NCI-H345 (cell line): ENCODE measurements at regions not wholly inside any gene's neighbourhood (a gene's known extent, or its start where the extent isn't known, plus 50 kb on each side); places are given as distances from the start of the nearest gene placed in this dataset.

ENCODE experiments used
- DNase-seq: peaks from one replicate; lab custom pipeline; 2025; lab: John Stamatoyannopoulos, UW

DNA sequence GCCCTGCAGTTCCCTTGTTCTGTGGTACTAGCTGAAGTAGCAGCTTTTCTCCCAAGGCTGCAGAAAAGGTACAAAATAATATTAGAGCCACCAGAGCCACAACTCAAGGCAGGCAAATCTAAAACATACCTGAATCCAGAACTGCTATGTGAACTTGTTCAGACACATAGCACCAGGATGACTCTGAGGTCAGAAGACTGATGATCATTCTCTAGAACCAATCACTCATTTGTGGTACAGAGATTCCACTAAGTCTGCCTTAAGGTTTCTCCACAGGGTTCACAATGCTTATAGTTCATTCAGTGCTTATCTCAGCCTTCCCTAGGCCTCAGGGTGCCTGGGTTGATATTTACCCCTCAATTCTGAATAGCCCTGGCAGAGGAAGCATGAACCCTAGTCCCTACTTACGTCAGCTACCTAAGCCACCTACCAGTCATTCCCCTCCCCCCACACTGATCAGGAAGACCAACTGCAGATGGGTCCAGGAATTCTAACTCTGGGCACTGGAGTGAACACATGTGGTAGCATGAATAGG lies 140.9 kb upstream of the MOCS1 start:
- DNase-seq: no peak

DNA sequence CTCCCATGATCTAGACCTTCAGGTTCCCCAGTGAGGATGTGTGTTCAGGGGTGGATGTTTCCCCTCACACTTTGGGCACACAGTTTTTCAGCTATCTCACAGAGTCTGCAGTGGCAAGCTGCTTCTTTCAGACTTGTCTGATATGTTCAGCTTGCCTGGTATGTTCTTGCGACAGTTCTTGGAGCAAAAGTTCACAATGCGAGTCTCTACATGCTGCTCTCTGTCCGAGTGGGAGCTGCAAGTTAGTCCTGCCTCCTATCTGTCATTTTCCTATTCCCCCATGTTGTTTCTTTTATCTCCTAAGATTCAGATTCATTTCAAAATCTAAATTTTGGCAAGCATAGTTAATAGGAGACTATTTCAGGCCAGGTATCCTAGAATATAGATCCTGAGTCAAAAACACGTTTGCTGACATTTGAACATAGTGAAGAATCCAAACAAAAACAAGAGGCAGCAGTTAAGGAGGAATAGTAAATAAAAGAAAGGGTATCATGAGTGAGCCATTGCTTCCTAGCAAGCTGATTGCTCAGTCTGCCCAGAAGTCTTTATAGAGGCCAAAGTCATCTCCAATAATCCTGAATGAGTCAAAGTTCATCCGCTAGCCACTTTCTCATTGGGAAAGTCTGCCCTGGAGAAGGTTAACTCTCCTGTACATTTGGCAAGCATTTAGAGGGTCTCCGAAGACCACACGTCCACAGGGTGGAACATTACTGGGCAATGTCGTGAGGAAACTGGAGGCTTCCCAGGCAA lies 140.2 kb upstream of the MOCS1 start:
- no peak for DNase-seq

DNA sequence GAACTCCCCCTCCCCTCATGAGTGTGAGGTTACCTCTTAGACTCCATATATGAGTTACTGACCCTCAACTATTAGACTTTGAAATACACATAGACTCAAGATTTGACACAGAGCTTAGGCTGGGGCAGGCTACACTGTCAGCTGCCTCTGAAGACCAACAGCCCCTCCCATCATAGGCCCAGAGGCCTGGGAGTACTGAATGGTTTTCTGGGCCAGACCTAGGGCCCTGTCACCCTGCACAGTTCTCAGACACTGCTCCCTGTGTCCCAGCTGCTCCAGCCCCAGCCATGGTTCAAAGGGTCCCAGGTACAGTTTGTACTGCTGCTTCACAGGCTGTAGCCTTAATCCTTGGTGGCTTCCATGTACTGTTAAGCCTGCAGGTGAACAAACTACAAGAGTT lies 132.1 kb upstream of the MOCS1 start:
- DNase-seq: no peak

DNA sequence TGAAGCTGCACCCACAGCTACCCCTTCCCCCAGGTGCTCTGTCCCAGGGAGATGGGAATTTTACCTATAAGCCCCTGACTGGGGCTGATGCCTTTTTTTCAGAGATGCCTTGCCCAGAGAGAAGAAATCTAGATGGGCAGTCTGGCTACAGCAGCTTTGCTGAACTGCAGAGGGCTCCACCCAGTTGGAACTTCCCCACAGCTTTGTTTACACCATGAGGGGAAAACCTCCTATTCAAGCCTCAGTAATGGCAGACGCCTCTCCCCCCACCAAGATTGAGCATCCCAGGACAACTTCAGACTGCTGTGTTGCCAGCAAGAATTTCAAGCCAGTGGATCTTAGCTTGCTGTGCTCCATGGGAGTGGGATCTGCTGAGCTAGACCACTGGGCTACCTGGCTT lies 122.6 kb upstream of the MOCS1 start:
- DNase-seq: no peak

DNA sequence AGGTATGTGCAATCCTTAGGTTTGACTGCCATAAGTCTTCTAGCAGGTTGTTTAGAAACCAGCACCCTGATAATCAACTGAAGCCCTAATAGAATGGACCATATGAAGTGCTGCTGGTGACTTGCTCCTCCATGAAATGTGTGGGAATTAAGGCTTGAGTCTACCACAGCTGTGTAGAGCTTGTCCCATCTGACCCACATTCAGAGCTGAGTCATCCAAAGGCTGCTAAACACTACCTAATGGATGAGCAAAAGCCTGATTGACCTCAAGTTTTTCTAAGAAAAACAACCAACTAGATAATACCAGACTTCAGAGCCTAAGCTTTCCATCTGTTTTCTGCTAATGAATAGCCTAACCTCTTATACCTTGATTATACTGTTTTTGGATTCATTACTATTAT lies 120.3 kb upstream of the MOCS1 start:
- no peak for DNase-seq

DNA sequence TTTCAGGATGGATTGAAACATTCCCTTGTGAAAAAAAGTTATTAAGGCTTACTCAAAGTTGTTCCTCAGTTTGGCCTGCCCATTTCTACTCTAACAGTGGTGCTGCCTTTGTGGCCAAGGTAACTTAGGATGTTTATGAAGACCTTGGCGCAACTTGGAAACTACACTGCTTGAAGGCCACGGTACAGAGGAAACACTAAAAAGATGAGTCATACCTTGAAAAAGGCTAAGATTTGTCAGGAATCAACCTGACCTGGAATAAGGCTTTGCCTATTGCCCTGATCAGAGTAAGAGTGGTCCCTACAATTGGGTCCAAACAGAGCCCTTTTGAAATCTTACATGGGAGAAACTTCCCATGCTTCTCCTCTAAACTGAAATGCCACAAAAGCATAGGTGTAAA lies 119.9 kb upstream of the MOCS1 start:
- no peak for DNase-seq

DNA sequence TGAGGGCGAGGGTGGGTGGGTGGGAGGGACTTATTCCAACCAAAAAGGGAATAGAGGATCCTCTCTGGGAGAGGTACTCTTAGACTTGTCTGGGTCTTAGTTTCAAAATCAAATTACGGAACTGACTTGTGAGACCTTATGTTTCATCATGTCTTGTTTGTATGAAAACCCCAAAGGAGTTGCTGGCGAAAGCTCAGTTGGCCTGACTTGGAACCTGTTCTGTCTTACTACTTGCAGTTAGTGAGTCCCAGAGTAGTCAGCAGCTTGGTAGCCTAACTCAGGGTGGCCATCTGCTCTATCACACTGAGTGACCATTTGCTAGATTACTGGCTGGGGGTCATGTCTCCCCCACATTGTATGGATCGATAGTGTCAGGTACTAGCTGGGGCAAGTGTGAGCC lies 114.9 kb upstream of the MOCS1 start:
- DNase-seq: no peak

DNA sequence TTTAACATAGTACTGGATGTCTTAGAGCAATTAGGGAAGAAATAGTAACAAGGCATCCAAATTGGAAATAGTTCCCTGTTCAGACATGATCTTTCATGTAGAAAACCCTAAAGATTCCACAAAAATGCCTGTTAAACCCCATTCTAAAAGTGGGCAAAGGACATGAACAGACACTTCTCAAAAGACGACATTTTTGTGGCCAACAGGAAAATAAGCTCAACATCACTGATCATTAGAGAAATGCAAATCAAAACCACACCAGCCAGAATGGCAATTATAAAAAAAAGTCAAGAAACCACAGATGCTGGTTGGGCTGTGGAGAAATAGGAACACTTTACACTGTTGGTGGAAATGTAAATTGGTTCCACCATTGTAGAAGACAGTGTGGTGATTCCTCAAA lies 109.9 kb upstream of the MOCS1 start:
- no peak for DNase-seq

DNA sequence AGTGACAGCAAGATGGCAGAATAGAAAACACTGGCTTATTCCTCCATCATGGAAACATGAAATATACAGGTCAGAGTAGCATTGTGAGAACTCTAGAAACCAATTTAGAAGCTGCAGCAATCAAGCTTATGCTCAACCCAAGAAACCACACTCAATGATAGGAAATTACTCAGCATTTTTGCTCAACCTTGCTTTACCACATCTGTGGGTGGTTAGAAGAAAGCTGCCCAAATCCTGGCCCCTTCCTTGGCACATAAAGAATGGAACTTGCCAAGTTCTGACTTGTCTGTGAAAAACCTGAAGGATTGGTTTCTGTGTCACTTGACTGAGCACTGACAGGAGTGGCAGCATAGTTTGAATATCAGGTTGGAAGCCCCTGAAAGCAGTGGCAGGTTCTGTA lies 108.0 kb upstream of the MOCS1 start:
- DNase-seq: no peak

DNA sequence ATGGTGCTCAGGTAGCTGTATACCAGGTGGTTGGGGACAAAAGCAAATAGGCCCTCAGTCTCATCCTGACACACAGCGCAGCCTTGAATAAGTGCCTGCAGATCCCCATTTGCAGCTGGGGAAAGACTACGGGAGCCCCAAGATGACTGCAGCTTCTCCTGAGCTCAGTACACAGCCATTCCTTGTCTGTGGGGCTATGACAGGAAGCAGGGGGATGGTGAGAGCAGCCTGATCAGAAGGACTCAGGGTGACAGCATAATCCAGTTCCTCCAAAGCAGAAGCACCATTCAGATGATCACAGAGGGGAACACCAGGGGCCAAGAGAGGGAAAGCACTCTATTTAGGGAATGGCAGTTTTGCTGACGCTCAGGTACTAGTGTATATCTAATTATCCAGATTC lies 104.8 kb upstream of the MOCS1 start:
- no peak for DNase-seq

DNA sequence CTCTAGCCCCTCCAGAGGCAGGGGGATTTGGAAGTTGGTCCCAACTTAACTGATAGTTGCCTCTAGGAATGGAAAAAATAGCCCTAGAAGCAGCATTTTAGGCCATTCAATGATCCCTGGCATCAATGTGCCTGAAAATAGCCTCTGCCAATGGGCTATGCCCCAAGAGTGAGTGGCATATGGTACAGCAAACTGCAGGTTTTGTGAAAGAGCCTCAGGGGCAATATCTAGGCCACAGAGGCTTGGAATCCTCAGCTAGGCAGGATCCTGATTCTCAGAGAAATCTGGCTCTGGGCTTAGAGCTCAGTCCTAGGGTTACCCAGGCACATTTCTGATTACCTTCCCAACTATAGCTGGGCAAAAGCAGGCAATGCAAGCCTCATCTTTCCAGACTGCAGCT lies 104.4 kb upstream of the MOCS1 start:
- DNase-seq: no peak

DNA sequence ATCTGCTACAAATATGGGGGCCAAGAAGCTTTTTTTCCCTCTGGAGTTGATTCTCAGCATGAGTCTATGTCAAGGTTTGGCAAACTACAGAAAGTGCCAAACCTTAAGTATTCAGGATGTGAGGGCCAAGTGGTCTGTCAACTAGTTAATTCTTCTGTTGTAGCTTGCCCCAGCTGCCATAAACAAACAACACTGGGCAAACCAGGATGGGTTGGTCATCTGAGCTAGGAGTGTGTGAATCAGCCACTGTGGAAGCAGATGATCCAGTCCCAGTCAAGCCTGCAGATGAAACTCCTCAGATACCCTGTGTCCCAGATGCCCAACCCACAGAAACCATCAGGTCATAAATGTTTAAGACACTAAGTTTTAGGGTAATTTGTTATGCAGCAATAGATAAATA lies 103.0 kb upstream of the MOCS1 start:
- no peak for DNase-seq

DNA sequence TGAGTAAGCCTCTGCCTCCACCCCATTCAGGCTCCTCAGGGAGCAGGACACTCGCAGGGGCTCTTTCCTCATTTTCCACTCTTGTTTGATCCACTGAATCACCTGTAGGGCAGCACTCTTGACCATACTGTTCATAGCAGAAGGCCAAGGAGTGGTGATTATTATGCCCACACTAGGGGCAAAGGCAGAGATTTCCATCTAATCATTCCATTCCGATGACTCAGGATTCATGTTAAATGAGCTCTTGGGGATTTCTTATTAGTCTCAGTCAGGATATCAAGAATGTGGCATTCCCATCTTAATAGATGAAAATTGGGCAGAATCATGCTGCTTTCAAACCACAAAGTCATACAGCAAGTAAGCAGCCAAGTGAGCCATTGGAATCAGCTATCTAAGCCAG lies 101.9 kb upstream of the MOCS1 start:
- DNase-seq: no peak

DNA sequence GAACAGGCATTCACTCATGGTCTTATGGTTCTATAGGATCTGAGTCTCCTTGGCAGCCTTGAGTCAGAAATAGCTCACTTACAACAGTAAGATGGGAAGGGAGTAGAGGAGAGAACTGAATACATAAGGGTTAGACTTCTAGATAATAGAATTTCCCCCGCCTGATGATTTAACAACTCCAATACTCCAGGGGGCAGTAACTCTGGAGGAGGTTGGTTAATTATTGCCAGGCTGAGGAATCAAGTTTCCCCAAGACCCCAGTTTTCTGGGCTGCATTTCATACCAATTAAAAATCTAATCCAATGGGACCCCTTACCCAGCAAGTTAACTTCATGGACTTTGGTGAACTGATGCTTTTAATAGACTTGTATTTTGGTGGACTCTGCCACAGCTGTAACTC lies 94.2 kb upstream of the MOCS1 start:
- DNase-seq: no peak

DNA sequence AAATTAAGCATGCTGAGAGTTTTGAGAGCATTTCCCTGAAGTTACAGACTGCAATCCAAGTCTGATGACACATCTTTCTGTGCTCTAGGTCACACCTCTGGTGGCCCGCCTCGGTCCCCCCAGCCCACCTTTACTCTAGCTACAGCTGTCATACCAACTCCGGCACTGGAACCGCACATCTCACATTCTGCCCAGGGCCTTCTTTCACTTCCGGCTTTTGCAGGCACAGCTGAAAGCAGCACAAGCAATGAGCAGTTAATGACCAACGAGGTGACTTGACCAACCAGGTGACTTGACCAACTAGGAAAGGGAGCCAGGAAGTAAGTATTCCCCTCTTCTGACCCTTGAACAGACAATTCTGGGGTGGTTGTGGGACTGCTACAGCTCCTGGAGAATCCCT lies 88.6 kb upstream of the MOCS1 start:
- DNase-seq: no peak

DNA sequence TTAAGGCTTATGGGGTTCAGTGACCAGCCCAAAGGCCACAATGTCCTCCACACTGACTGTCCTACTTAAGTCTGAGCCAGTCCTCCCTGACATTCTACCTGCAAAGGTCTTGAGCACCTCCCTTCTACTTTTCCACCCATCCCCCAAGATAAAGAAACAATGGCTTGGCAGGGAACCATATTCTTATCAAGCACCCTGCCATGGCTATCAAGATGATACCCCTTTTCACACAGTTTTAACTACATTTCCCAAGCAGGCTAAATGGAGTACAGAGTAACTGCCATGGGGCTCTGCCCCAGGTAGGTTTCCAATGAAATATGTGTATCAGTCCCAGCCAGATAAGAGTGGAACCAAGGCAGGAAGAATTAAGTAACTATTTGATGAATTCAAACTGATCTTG lies 85.9 kb upstream of the MOCS1 start:
- no peak for DNase-seq

DNA sequence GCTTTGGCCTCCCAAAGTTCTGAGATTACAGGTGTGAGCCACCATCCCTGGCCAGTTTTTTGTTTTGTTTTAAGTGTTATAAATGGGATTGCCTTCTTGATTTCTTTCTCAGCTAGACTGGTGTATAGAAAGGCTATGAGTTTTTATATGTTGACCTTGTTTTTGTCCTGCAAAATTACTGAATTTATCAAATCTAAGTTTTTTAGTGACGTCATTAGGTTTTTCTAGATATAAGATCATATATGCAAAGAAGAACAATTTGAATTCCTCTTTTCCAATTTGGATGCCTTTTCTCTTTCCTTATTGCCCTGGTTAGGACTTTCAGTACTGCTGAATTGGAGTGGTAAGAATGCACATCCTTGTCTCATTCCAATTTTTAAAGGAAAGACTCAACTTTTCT lies 81.3 kb upstream of the MOCS1 start:
- DNase-seq: no peak

DNA sequence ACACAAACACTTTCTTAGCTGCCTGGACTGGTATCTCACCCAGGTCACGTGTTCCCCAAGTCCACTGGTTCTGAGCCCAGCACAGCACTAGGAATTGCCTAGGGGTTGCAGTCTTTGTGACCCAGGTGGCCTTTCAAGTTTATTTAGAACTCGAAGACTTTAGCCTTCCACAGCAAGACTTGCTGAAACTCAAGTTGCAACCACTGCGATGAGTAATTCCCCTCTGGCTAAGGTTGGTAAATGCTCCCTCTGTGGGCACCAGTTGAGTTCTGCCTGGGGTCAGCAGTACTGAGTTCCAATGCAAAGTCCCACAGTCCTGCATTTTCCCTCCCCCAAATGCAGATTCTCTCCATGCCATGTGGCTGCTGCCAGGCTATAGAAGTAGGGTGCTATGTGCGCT lies 77.6 kb upstream of the MOCS1 start:
- DNase-seq: no peak

DNA sequence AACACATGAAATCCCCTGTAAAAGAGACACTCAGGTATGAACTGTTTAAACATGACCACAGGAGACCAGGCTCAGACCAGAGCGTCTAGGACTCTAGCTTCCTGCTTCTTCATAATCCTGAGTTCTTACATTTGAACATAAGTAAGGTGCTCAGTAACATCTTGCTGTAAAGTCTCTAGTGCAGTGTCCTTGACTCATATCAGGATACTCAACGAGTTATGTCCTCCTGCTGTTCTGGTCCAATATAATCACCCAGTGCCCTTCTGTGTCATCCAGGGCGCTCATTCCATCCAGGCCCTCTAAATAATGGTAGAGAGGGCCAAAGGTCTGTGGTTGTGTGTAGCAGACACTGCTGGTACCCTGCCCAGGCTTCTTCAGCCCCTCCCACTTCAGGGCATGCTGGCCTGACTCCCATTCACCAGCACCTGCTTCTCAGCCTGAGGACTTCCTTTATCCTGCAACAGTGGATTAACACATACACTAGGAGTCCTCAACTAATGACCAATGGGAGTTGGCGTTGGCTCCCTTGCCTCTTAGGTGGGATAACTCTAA lies 66.8 kb upstream of the MOCS1 start:
- DNase-seq: no peak

DNA sequence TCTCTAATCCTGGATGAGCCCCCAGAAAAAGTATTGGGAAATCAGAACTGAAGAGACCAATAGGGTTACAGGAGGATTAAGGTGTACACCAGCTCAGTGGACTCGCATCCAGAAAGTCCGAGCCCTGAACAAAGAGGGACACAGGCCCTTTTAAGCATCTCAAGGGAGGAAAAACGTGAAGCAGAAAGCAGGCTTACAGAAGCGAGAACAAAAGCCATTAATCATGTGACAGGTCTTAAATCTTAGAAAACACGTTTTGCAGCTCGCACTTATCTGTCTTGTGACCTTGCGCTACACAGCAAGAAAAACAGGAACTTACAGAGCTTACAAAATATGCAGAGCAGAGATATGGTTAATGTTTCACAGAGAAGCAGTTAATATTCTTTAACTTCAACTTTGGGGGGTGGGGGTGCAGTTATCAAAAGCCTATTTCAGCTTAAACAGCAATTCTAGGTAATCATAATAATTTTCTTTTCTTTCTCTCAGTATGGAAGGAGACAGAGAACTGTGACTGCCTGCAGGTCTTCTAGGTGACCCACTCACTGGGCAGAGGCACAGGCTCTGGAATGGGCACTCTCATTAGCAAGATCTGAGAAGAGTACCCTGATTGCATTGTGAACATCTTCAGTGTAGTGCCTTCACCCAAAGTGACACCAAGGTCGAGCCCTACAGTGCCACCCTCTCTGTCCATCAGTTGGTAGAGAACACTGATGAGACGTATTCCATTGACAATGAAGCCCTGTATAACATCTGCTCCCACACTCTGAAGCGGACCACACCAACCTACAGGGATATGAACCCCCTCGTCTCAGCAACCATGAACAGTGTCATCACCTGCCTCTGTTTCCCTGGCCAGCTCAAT lies 65.0 kb upstream of the MOCS1 start:
- DNase-seq: no peak

DNA sequence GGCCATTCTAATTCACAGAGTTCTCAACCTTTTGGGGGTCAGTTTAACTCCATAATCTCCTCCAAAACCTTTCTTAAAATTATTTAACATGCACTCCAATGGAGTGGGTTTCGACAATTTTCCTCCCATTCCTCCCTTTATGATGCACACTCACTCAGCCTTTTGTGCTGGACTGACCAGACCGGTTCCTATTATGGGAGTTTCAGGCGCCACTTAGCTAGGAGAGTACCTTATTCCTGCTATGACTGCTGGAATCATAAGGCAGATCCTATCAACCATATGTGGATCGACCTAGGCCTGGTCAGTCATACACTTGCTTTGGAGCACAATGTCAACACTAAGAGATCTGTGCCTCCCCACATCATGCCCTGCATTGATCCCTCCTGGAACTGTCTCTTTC lies 63.9 kb upstream of the MOCS1 start:
- DNase-seq: no peak

DNA sequence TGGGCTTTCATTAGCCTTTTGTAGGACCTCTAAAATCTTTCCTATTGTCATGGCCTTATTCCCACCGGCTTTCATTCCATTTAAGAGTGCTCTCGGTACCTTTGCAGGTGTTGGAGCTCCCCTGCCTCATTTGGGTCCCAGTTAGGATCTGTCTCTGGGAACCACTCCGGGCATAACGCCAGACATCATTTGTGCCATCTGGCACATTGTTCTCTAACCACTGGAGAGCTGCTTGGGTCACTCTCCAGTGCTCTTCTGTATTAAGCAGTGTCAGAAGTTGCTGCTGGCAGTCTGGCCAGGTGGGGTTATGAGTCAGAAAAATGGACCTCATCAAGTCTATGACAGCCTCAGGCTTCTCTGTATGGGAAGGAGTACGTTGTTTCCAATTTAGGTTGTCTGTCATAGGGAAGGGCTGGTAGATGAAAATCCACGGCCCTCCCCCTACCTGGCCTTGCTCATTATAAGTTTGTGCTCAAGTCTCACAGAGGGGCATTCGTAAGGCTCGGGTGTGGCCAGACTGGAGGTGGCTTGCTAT lies 62.9 kb upstream of the MOCS1 start:
- peak; percentile 88 for DNase-seq

DNA sequence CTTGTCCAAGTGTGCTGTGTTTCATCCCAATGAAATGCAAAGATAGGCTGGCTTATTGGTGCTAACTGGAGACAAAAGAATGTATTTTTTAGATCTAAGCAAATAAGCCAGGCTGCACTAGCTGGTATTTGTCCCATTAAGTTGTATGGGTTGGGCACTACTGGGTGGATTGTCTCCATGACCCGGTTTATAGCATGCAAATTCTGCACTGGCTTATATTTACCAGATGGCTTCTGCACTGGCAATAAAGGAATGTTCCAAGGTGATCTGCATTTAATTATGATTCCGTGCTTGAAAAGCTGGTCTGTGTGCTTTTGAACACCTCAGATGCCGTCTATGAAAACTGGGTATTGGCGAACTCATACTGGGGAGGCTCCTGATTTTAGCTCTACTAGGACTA lies 61.4 kb upstream of the MOCS1 start:
- no peak for DNase-seq
